ENCODE measurements at regions not wholly inside any gene's neighbourhood (a gene's known extent, or its start where the extent isn't known, plus 50 kb on each side); places are given as distances from the start of the nearest gene placed in this dataset.

DNA sequence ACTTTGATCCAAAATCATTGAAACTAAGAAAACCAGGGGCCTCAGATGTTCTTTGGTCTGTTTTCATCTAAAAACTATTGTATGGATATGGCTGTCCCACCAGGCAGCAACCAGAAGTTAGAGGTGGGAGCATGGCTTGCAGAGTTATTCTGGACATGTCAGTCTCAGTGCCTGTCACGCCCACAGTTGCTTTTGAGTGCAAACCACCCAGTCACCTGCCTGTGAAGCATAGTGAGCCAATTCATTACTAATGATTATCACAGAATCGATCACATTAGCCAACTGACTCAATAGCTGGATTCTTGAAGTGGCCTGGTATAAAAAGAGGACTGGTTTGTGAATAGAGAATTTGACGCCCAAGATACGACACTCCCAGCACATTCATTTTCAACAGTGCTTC lies 104.2 kb upstream of the SORBS2 start:
- no peak overlapping the region for H3K4me3 ChIP-seq
- no peak for ATAC-seq (replicated peaks in 6 of 8)
- 58 to 100% (median 75%) methylated on average over 1 to 4 of the region's 4 CpGs; no CpG with 5 or more reads in 1 of the 10 experiments for WGBS, 10 experiments
- in situ Hi-C loops (cut with MboI; ENCODE audit: low pct_unique_long_range_greater_than_20kb in 2 of 9, low sequenced_read_pairs in 9 of 9, unreplicated experiment in 9 of 9) = no loop called here
- peaks cover 0 to 3% of the 10 kb centered on the region in 2 donors for H3K4me1 ChIP-seq (replicated peaks in 1 of 2)
- no peak overlapping the region for H3K27ac ChIP-seq

DNA sequence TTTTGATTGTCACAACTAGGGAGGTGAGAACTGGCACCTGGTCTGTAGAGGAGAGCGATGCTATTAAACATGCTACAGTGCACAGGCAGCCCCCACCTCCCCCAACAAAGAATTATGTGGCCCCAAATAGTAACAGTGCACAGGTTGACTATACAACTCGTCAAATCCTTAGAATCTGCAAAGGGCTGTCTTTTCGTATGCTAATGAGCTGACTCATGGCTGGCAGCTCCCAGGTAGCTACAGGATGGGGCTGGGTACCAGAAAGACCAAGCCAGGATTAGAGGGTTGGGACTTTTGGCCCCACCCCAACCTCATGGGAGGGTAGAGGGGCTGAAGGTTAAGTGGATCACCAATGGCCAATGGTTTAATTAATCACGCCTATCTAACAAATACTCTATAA lies 104.7 kb upstream of the SORBS2 start:
- in situ Hi-C loops (cut with MboI; ENCODE audit: low pct_unique_long_range_greater_than_20kb in 2 of 9, low sequenced_read_pairs in 9 of 9, unreplicated experiment in 9 of 9) = no loop called here
- Histone ChIP-seq H3K27ac (no peak overlapping the region), H3K4me3 (no peak overlapping the region), H3K4me1 (replicated peaks in 1 of 2) (peaks cover 0 to 3% of the 10 kb centered on the region in 2 donors)
- ATAC-seq (replicated peaks in 6 of 8) = no peak
- WGBS, 10 experiments = 0 to 100% (median 29%) methylated on average over 1 to 3 of the region's 4 CpGs; no CpG with 5 or more reads in 3 of the 10 experiments

DNA sequence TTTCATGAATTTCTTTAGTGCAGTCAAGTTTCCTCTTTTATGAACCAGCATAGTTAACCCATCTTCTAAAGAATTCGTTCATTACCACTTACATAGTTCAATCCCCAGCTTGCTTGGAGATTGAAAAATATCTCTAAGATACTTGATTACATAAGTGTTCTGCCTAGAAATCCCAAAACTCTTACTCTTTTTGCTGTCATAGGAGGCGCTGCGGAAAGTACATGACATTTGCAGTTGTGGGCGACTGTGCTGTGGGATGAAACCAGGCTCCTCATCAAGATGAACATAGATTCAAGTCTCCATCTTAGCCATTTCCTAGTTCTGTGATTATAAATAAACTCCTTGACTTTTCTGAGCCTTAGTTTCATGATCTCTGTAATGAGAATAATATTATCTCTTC lies 107.1 kb upstream of the SORBS2 start:
- 30 to 100% (median 87%) methylated on average over 1 to 4 of the region's 4 CpGs; no CpG with 5 or more reads in 2 of the 10 experiments for WGBS, 10 experiments
- in situ Hi-C loops (cut with MboI; ENCODE audit: low pct_unique_long_range_greater_than_20kb in 2 of 9, low sequenced_read_pairs in 9 of 9, unreplicated experiment in 9 of 9) = no loop called here
- Histone ChIP-seq H3K27ac (no peak overlapping the region), H3K4me1 (replicated peaks in 1 of 2) (peaks cover 0 to 3% of the 10 kb centered on the region in 2 donors), H3K4me3 (no peak overlapping the region)
- no peak for ATAC-seq (replicated peaks in 6 of 8)

DNA sequence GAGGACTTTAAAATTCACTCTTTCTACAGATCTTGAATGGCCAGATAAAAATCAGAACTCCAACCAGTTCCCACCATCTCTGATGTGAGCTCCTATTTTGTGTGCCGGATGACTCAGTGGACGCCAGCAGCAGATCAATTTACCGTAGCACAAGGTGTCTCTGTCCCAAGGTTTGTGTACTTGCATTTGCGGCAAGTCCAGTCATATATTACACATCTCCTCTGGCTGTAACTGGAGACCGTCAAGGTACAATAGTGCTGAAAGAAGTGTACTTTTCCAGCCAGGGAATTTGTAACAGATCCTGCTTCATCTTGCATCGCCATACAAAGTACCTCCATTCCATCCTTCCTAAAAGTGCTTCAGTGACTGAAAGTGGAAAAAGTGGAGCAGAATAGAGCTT lies 108.2 kb upstream of the SORBS2 start:
- H3K27ac ChIP-seq = no peak overlapping the region
- in situ Hi-C loops (cut with MboI; ENCODE audit: low pct_unique_long_range_greater_than_20kb in 2 of 9, low sequenced_read_pairs in 9 of 9, unreplicated experiment in 9 of 9) = no loop called here

DNA sequence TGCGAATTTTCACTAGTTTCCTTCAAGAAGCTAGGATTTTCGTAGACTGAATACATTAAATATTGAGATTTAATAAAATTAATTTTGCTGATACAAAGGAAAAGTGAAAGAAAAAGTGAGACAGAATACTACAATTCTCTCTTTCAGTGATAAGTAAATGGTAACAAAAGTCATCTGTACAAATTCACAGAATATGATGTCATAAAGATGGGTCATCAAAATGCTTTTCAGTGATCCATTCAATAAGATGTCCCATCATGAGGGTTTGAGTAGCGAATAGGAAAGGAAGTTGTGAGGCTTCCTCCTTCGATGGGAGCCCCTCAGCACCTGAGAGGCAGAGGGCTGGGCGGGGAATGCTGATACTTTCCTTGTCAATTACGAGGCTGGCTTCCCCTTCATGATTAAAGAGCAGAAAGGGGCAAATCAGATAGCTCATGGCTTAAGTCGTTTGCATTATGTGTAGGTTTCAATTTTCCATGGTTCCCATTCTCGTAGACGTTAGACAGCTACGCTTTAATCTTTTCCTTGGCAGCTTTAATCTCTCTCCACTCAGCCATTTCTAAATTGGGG lies 108.8 kb upstream of the SORBS2 start:
- H3K27ac ChIP-seq = no peak overlapping the region
- no peak overlapping the region for H3K4me3 ChIP-seq
- 30 to 94% (median 76%) methylated on average over 4 to 10 of the region's 10 CpGs for WGBS, 10 experiments
- ATAC-seq (replicated peaks in 6 of 8) = no peak
- H3K4me1 ChIP-seq (replicated peaks in 1 of 2) = no peaks in the 10 kb centered on the region
- in situ Hi-C loops (cut with MboI; ENCODE audit: low pct_unique_long_range_greater_than_20kb in 2 of 9, low sequenced_read_pairs in 9 of 9, unreplicated experiment in 9 of 9) = no loop called here

More for the DNA sequence above, 108.2 kb upstream of the SORBS2 start:
- Histone ChIP-seq H3K4me1 (replicated peaks in 1 of 2) (no peaks in the 10 kb centered on the region), H3K4me3 (no peak overlapping the region)
- no peak for ATAC-seq (replicated peaks in 6 of 8)
- WGBS, 10 experiments = 39 to 100% (median 92%) methylated on average over 2 to 6 of the region's 6 CpGs; no CpG with 5 or more reads in 2 of the 10 experiments

DNA sequence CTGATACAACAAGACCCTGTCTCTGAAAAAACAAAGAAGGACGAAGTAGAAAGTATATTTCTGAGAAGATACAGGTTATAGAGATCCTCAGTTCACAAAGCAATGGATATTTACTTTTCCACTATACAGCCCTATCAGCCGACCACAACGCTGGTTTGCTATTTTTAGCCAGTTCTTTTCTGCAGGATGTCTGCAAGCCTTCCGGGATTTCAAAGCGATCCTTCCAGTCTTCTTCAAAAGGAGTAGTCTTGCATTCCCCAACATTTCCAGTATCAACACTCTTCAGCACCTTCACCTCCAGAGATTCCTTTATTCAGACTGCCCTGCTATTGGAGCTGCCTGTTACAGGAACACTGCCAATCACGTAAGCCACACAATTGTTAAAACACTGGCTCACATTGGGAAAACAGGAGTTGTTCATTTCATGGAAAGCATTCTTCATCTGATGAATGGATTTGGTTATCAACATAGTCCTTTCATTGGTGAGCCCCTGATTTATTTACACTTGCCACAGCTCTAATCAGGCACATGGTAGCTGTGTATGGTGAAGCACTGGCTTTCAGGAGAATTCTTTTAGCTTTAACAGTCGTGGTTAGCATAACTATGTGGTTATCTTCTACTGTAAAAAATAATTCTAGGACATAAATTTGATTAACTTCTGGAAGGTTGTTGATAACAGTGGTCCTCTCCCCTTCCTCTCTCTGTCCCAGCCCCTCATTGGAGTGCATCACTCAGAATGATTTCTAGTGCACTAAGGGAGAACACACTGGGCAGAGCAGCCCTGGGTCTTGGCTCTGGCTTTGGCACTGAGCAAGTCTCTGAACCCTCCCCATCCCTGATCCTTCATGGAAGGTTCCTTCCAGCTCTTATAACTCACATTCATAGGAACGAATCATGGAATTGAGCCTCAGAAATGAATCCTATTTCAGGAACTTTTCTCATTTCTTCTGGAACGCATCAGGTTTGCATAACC lies 109.9 kb upstream of the SORBS2 start:
- 22 to 100% (median 67%) methylated on average over 1 to 9 of the region's 9 CpGs for WGBS, 10 experiments
- Histone ChIP-seq H3K27ac (no peak overlapping the region), H3K4me1 (replicated peaks in 1 of 2) (no peaks in the 10 kb centered on the region), H3K4me3 (no peak overlapping the region)
- in situ Hi-C loops (cut with MboI; ENCODE audit: low pct_unique_long_range_greater_than_20kb in 2 of 9, low sequenced_read_pairs in 9 of 9, unreplicated experiment in 9 of 9) = no loop called here
- no peak for ATAC-seq (replicated peaks in 6 of 8)

DNA sequence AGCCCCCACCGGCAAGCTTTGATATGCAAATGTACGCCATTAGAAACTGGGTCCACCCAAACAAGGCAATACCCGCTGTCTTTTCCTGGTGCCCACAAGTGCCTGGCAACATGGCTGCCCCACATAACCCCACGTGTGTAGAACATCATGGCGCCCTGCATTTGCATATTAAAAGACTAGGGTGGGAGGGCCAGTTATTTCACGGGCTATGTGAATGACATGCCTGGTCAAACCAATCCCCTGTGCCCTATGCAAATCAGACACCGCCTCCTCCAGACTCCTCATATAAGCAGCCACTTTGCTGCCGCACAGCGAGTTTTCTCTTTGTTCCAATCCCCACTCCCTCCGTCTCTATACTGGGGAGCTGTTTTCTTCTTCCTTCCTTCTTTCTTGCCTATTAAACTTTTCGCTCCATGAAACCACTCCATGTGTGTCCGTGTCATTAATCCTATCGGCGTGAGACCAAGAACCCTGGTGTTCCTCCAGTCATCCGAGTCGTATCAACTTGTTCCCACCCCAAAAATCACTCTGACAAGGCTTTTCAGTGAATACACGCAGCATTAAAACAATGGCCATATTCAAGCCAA lies 112.6 kb upstream of the SORBS2 start:
- in situ Hi-C loops (cut with MboI; ENCODE audit: low pct_unique_long_range_greater_than_20kb in 2 of 9, low sequenced_read_pairs in 9 of 9, unreplicated experiment in 9 of 9) = no loop called here
- Histone ChIP-seq H3K4me1 (replicated peaks in 1 of 2) (no peaks in the 10 kb centered on the region), H3K27ac (no peak overlapping the region), H3K4me3 (no peak overlapping the region)
- WGBS, 10 experiments = 60 to 100% (median 93%) methylated on average over 1 to 13 of the region's 17 CpGs
- ATAC-seq (replicated peaks in 6 of 8) = no peak

DNA sequence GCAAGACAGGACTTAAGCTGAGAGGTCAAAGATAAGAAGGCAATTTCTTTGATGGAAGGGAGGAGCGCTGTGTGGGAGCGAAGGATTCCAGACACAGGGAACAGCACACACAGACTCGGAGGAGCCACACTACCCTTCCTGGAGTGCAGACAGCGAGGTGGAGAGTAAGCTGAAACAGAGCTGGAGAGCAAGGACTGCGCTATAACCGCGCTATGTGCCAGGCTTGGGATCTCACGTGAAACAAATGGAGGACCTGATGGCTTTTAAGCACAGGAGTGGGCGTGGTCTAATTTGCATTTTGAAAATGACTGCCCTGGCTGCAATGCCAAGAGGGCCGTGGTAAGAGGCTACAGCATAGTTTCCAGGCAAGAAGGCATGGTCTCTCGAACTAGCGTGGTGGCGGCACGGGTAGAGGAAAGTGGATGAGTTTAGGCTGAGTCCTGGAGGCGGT lies 113.9 kb upstream of the SORBS2 start:
- H3K27ac ChIP-seq = no peak overlapping the region
- no peak overlapping the region for H3K4me3 ChIP-seq
- in situ Hi-C loops (cut with MboI; ENCODE audit: low pct_unique_long_range_greater_than_20kb in 2 of 9, low sequenced_read_pairs in 9 of 9, unreplicated experiment in 9 of 9) = no loop called here
- 53 to 100% (median 85%) methylated on average over 1 to 15 of the region's 15 CpGs; no CpG with 5 or more reads in 2 of the 10 experiments for WGBS, 10 experiments
- H3K4me1 ChIP-seq (replicated peaks in 1 of 2) = no peaks in the 10 kb centered on the region
- no peak for ATAC-seq (replicated peaks in 6 of 8)

DNA sequence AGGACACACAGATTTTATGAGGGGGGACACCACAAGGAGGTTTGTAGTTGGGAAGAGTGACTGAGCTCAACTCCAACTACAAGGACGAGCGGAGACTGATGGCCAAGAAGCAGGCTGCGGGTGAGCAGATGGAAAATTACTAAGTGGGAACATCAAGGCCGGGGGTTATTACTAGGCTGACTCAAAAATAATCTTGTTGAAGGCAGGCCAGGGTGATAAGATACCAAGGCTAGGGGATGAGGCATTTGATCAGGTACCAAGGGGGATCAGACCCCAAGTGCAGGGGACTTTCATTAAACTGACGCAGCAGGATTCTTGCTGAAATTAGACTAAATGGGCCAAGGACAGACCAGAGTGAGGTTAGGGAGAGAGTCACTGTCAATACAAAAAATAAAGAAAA lies 119.4 kb upstream of the SORBS2 start:
- Histone ChIP-seq H3K4me3 (no peak overlapping the region), H3K4me1 (replicated peaks in 1 of 2) (peaks cover 14 to 19% of the 10 kb centered on the region in 2 donors), H3K27ac (no peak overlapping the region)
- ATAC-seq (replicated peaks in 6 of 8) = no peak
- 85 to 100% (median 94%) methylated on average over 1 to 5 of the region's 5 CpGs; no CpG with 5 or more reads in 2 of the 10 experiments for WGBS, 10 experiments
- in situ Hi-C loops (cut with MboI; ENCODE audit: low pct_unique_long_range_greater_than_20kb in 2 of 9, low sequenced_read_pairs in 9 of 9, unreplicated experiment in 9 of 9) = no loop called here

DNA sequence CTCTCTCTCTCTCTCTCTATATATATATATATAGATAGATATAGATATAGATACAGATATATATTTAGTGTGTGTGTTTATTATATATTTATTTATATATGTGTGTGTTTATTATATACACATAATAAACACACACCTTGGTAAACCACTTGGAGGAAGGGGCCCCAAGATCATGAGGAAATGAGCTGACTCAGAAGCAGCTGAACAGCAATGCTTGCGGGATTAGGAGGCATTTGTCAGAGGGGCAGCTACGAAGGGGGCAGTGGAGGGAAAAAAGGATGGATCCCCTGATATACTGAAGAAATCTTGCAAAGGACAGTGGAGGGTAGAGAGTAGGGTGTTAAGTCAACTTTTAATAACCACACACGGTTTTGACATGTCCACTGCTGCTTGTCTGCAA lies 120.0 kb upstream of the SORBS2 start:
- 46 to 100% (median 64%) methylated on average over 1 to 3 of the region's 3 CpGs; no CpG with 5 or more reads in 5 of the 10 experiments for WGBS, 10 experiments
- in situ Hi-C loops (cut with MboI; ENCODE audit: low pct_unique_long_range_greater_than_20kb in 2 of 9, low sequenced_read_pairs in 9 of 9, unreplicated experiment in 9 of 9) = no loop called here
- peak overlapping the region in 1 of 2 donors; percentile 62 for H3K27ac ChIP-seq
- no peak overlapping the region for H3K4me3 ChIP-seq
- H3K4me1 ChIP-seq (replicated peaks in 1 of 2) = peaks cover 19 to 20% of the 10 kb centered on the region in 2 donors
- no peak for ATAC-seq (replicated peaks in 6 of 8)

DNA sequence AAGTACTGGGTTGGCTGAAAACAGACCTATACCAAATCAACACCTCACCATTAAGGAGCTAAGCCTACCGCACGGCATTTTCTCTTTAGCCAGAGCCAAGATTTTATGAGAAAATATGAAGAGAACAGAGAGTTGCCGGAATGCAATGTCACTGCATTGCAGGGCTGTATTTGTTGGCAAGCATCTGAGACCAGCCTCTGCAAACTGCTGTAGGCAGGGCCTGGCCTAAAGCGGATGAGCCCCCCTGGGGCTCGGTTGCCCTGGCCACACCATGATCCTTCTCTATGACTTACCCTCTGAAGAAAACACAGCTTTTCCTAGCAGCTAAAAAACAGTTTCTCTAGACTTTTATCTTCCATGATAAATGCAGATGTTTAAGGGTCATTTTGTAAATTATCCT lies 120.5 kb upstream of the SORBS2 start:
- Histone ChIP-seq H3K27ac (peak overlapping the region; percentile 32 to 62), H3K4me3 (peak overlapping the region in 1 of 5 donors; percentile 2), H3K4me1 (replicated peaks in 1 of 2) (peaks cover 22 to 23% of the 10 kb centered on the region in 2 donors)
- WGBS, 10 experiments = 75 to 100% (median 89%) methylated on average over 3 to 5 of the region's 5 CpGs; no CpG with 5 or more reads in 3 of the 10 experiments
- in situ Hi-C loops (cut with MboI; ENCODE audit: low pct_unique_long_range_greater_than_20kb in 2 of 9, low sequenced_read_pairs in 9 of 9, unreplicated experiment in 9 of 9) = no loop called here
- peak in 3 of 8 experiments; percentile 17 to 22 (median 20) for ATAC-seq (replicated peaks in 6 of 8)

DNA sequence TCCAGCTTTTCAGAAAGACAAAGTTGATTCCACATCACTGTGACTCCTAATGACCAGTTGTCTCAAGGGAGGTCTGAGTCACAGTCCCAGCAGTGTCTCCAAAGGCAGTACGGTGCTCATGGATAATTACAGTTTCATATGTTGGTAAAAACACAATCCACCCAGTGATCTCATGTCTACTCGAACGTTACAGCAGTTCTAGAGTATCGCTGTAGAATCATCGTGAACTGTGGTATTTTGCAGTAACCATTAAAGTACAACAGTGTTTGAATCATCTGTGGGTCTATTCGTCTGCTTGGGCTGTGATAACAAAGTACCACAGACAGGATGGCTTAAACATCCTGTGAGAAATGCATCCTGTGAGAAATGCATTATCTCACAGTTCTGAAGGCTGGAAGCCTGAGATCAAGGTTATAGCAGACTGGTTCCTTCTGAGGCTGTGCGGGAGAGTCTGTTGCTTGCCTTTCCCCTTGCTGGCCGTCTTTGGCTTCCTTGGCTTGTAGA lies 121.1 kb upstream of the SORBS2 start:
- Histone ChIP-seq H3K4me3 (no peak overlapping the region), H3K27ac (no peak overlapping the region), H3K4me1 (replicated peaks in 1 of 2) (peaks cover 24 to 28% of the 10 kb centered on the region in 2 donors)
- in situ Hi-C loops (cut with MboI; ENCODE audit: low pct_unique_long_range_greater_than_20kb in 2 of 9, low sequenced_read_pairs in 9 of 9, unreplicated experiment in 9 of 9) = no loop called here
- peak in 7 of 8 experiments; percentile 76 to 98 (median 97) for ATAC-seq (replicated peaks in 6 of 8)
- WGBS, 10 experiments = 5 to 94% (median 79%) methylated on average over 1 to 8 of the region's 8 CpGs; no CpG with 5 or more reads in 1 of the 10 experiments

Data from motor neuron (in vitro differentiated cells).